GM18505 (cell line): ENCODE measurements at regions not wholly inside any gene's neighbourhood (a gene's known extent, or its start where the extent isn't known, plus 50 kb on each side); places are given as distances from the start of the nearest gene placed in this dataset.
"Not testable (repeated sequence)": the region's sequence is repeated elsewhere in the genome, so short reads cannot be mapped to it uniquely, and the experiment has no call there.

ENCODE experiments used
- ATAC-seq: cut with Tn5 transposase; IDR thresholded peaks from one replicate; pipeline ENCODE4 v1.9.1; 2021; ENCODE audit not compliant: unreplicated experiment
- POLR2A ChIP-seq: IDR thresholded peaks from 4 replicates; pipeline ENCODE4 v1.6.1; 2011; ENCODE audit warnings: borderline replicate concordance; ENCODE audit not compliant: insufficient read depth, insufficient read length; ENCODE audit errors: extremely low read depth

DNA sequence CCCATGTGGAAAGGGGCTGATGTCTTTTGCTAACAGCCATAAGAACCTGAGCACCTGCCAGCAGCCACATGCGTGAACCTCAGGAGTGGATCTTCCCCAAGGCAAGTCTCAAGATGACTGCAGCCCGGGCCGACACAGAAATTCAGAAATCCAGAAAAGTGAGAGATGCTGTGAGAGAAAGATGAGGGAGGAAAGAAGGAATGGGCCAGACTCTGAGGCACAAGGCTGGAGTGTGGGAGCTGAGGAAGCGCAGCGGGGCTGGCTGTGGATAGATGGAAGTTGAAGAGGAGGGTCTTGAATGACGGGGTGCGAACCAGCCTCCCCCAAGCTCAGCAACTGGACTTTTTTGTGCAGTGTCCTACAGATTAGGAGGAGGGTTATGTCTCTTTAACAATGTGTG, 337.8 kb downstream of the GADD45G start:
- no peak for ATAC-seq
- no peak for TF ChIP-seq POLR2A

GRCh38 chr9:89943309-89943708, 338.5 kb downstream of the GADD45G start:
- TF ChIP-seq POLR2A = no peak
- no peak for ATAC-seq

- TF ChIP-seq POLR2A = no peak
- ATAC-seq = no peak
Measured at GRCh38 chr9:89943728-89944127, 338.9 kb downstream of the GADD45G start.

GRCh38 chr9:89945133-89945532, 340.3 kb downstream of the GADD45G start:
- no peak for ATAC-seq
- TF ChIP-seq POLR2A = no peak

DNA sequence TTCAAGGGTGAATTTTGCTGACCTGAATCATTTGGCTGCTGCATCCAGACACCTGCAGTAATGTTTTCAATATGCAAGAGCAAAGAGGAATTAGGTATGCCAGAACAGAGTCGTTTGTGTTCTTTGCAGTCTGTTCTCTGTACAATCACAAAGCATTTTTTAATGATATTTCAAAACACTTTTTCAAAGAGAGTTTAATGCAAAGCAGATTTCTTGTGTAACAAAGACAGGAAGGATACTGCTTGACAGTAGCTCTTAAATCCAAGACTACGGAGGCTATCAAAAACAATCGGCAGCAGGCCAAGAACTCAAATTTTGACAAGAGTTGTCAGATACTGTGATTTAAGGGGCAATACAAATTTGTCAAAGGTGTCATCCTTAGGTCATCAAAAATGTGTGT, 341.9 kb downstream of the GADD45G start:
- no peak for TF ChIP-seq POLR2A
- ATAC-seq = no peak

GRCh38 chr9:89949111-89949510, 344.3 kb downstream of the GADD45G start:
- no peak for ATAC-seq
- no peak for TF ChIP-seq POLR2A

DNA sequence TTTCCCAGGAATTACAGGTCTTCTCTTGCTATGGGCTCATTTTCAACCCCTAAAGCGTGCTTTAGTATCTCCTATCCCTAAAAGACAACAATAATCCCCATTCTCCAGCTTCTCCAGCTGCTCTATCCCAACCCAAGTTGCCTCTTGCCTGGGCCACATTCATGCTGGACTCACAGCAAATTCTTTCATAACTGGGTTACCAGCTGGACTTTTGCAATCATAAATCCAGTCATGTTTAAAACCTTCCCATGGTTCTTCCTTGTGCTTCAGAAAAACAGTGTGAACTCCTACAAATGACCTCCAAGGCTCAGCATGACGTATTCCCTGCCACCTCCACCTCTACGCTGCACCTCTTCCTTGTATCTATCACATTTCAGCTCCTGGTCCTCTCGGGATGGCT, 346.9 kb downstream of the GADD45G start:
- no peak for TF ChIP-seq POLR2A
- no peak for ATAC-seq

GRCh38 chr9:89952401-89952800, 347.6 kb downstream of the GADD45G start:
- ATAC-seq = no peak
- TF ChIP-seq POLR2A = no peak

DNA sequence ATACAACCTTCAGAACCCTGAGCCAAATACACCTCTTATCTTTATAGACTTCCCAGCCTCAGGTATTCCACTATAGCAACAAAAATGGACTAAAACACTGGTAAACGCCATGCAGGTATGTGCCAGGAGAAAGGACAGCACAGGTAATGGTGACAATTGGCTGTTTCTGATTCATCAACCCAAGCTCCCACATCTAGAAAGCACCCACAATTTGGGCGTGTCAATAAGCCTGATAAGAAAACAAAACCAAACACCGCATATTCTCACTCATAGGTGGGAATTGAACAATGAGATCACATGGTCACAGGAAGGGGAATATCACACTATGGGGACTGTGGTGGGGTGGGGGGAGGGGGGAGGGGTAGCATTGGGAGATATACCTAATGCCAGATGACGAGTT, 348.5 kb downstream of the GADD45G start:
- ATAC-seq = not testable (repeated sequence)

DNA sequence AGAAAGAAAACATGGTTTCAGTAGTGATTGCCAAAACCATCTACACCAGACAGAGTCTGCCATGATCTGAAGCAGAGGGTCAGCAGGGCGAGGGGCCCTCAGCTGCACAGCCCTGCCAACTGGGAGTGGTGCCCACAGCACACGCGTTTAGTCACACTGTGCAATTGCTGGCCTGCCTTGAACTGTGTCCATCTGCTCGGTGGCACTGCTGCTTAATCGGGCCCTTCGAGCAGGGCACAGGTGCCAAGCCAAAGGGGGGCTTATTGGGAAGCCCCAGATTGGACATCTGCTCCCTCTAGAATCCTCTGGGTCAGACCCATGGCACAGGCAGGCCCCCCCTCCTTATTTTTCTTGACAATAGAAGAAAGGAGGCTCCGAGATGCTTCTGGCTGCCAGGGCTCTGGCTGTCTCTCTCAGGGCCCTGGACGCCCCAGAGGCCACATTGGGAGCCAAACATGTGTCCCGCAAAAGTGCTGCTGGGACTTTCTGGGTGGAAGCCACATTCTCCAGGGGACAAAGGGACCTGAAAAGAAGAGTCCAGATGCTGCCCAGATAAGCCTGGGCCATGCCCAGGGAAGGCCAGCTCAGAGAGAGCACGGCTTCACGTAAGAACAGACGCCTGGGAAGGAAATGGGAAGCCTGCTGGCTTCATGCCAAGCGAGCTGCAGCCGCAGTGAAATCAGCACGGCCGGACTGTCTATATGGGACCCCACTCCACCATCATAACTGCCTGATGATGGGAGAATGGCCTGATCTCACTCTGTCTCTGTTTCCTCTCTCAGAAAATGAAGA, 349.2 kb downstream of the GADD45G start:
- no peak for ATAC-seq
- TF ChIP-seq POLR2A = no peak

DNA sequence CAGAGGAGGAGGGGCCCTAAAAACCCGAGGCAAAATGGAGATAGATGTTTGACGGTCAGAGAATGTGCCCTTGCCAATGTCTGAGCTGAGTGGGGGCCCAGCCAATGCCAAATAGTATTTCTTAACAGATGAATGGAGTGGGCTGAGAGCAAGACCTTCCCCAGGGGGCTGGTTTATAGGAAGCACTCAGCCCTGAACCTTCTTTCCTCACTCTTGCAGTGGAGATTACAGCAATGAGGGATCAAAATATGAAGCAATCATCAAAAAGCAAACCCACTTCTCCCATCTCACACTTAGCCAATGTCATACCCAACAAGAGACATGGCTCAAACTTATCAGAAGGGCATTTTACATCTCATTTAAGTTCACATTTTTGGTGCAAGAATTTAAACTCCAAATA, 350.3 kb downstream of the GADD45G start:
- no peak for TF ChIP-seq POLR2A
- no peak for ATAC-seq

DNA sequence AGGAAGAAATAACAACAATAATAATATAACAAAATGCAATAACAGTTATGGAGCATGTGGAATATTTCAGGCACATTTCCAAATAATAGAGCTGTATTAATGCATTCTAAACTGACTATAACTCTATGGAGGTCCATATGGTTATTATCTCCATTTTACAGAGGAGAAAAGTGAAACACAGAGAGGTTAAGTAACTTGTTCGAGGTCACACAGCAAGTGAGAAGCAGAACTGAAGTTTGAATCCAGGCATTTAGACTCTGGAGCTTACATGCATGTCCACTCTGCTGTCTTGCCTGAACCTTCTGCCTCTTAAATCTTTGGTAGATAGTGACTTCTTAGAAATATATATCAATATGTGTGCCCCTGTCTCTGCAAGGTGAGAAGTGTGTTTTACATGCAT, 350.8 kb downstream of the GADD45G start:
- TF ChIP-seq POLR2A = no peak
- ATAC-seq = no peak

- ATAC-seq = no peak
- TF ChIP-seq POLR2A = no peak
Measured at GRCh38 chr9:89956331-89956730, 351.5 kb downstream of the GADD45G start.

- no peak for ATAC-seq
- no peak for TF ChIP-seq POLR2A
Measured at GRCh38 chr9:89956907-89957306, 352.1 kb downstream of the GADD45G start.

DNA sequence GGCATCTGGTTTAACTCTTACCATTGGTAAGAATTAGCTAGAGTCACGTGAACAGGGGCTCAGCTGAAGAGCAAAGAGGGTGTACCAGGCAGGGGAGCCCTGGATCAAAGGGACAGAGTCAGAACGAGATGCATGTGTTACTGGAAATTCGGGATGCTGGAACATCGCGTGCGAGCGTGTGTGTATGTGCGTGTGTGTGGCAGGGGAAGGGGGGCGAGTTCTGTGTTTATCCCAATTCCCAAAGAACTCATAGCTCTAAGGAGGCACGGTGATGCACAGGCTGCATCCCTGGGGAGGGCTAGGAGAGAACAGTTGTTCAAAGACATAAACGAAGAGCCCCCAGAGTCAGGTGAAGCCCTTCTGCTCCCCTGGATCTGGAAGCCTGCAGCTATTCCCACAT, 353.3 kb downstream of the GADD45G start:
- TF ChIP-seq POLR2A = no peak
- ATAC-seq = no peak
